ENCODE measurements at regions not wholly inside any gene's neighbourhood (a gene's known extent, or its start where the extent isn't known, plus 50 kb on each side); places are given as distances from the start of the nearest gene placed in this dataset.

DNA sequence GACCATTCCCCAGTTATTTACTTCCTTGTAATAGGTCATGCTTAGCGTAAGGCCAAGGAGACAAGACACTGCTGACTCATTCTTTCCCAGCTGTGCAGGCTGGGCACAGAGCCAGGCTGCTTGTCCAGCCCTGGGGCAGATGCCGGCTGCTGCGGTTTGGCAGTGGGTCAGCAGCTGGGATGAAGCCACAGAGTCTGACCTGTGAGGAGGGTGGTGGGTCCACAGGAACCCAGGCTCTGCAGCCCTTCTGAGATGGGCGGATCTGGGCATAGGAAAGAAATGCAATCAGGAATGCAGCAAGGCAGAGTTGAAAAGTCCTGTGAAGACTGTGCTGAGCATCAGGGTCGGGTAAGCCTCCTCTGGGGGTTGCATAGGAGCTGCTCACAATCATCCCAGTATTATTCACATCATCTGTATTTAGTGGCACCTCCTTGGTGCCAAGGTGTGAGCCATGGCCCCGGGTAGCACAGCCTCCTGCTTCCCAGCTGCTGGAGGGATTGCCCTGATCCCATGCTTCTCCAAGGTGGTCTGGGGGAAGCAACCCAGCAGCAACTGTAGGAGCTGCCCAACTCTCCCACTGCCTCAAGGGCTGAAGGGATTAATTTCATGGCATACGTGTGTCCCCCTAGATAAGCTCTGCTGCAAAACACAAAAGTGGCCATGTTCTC, 139.0 kb downstream of the DDX1 start:
- no peak for TF ChIP-seq POLR2A (IDR thresholded peaks at IDR 0.05)
- TF ChIP-seq, protein P1, sequence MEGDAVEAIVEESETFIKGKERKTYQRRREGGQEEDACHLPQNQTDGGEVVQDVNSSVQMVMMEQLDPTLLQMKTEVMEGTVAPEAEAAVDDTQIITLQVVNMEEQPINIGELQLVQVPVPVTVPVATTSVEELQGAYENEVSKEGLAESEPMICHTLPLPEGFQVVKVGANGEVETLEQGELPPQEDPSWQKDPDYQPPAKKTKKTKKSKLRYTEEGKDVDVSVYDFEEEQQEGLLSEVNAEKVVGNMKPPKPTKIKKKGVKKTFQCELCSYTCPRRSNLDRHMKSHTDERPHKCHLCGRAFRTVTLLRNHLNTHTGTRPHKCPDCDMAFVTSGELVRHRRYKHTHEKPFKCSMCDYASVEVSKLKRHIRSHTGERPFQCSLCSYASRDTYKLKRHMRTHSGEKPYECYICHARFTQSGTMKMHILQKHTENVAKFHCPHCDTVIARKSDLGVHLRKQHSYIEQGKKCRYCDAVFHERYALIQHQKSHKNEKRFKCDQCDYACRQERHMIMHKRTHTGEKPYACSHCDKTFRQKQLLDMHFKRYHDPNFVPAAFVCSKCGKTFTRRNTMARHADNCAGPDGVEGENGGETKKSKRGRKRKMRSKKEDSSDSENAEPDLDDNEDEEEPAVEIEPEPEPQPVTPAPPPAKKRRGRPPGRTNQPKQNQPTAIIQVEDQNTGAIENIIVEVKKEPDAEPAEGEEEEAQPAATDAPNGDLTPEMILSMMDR (IDR thresholded peaks at IDR 0.05), result no peak

All from thyroid gland (tissue), 4 donors.